GM06990 (cell line): ENCODE measurements at regions not wholly inside any gene's neighbourhood (a gene's known extent, or its start where the extent isn't known, plus 50 kb on each side); places are given as distances from the start of the nearest gene placed in this dataset.
A peak's percentile ranks its signal among the peaks of the same experiment; 100 is the strongest.

Experiments
- DNase-seq: peaks from one replicate; pipeline ENCODE4 v3.0.0-alpha.2; 2011; ENCODE audit not compliant: insufficient read length; ENCODE audit errors: extremely low read depth
- H3K27me3 ChIP-seq: replicated peaks from 2 replicates; pipeline ENCODE4 v1.6.0; 2011; ENCODE audit warnings: low read length; ENCODE audit not compliant: control insufficient read depth, insufficient read depth
- H3K36me3 ChIP-seq: 2 replicates; pipeline ENCODE4 v1.5.1; 2011; ENCODE audit warnings: low read length; ENCODE audit not compliant: control insufficient read depth, insufficient read depth
- H3K4me3 ChIP-seq: replicated peaks from 2 replicates; pipeline ENCODE4 v1.5.1; 2011; ENCODE audit warnings: low read depth, mild to moderate bottlenecking, control low read depth, low read length
- CTCF ChIP-seq: IDR thresholded peaks from 2 replicates; pipeline ENCODE4 v1.5.1; 2011; ENCODE audit warnings: low read length, control low read depth, mild to moderate bottlenecking, inconsistent platforms; ENCODE audit not compliant: insufficient read depth, poor library complexity, severe bottlenecking

- TF ChIP-seq CTCF: no peak
- Histone ChIP-seq H3K36me3 (no peaks in the 10 kb centered on the region), H3K27me3 (no peaks in the 10 kb centered on the region), H3K4me3 (no peak overlapping the region)
- no peak for DNase-seq
These were observed 173.3 kb upstream of the MBNL1 start for GRCh38 chr3:152095472-152095871.

- no peak for TF ChIP-seq CTCF
- no peaks in the 10 kb centered on the region for H3K27me3 ChIP-seq
- no peak overlapping the region for H3K4me3 ChIP-seq
- DNase-seq: no peak
- H3K36me3 ChIP-seq: no peaks in the 10 kb centered on the region
These were observed 172.3 kb upstream of the MBNL1 start for GRCh38 chr3:152096280-152096906.

- no peak for TF ChIP-seq CTCF
- Histone ChIP-seq H3K4me3 (no peak overlapping the region), H3K36me3 (no peaks in the 10 kb centered on the region), H3K27me3 (no peaks in the 10 kb centered on the region)
- DNase-seq: no peak
These were observed 171.6 kb upstream of the MBNL1 start for GRCh38 chr3:152097120-152097519.

- no peak overlapping the region for H3K4me3 ChIP-seq
- no peaks in the 10 kb centered on the region for H3K27me3 ChIP-seq
- no peaks in the 10 kb centered on the region for H3K36me3 ChIP-seq
- TF ChIP-seq CTCF: no peak
- DNase-seq: no peak
These were observed 171.0 kb upstream of the MBNL1 start for GRCh38 chr3:152097770-152098169.

GRCh38 chr3:152100491-152101132 is 168.1 kb upstream of the MBNL1 start:
- no peak for TF ChIP-seq CTCF
- peak; percentile 46 for DNase-seq
- Histone ChIP-seq H3K27me3 (no peaks in the 10 kb centered on the region), H3K4me3 (no peak overlapping the region), H3K36me3 (no peaks in the 10 kb centered on the region)
